LNCaP clone FGC (cell line): ENCODE measurements at regions not wholly inside any gene's neighbourhood (a gene's known extent, or its start where the extent isn't known, plus 50 kb on each side); places are given as distances from the start of the nearest gene placed in this dataset.

ENCODE experiments used
- DNase-seq: peaks from one replicate; pipeline ENCODE4 v3.0.0-alpha.2; 2011; ENCODE audit warnings: low read depth
- H3K4me3 ChIP-seq: 2 replicates; pipeline ENCODE4 v1.5.1; 2011; ENCODE audit warnings: mild to moderate bottlenecking, low read depth, low read length, control low read depth
- CTCF ChIP-seq: IDR thresholded peaks from 2 replicates; pipeline ENCODE4 v1.5.1; 2012; ENCODE audit warnings: mild to moderate bottlenecking; ENCODE audit not compliant: control insufficient read depth, insufficient read depth; ENCODE audit errors: extremely low read depth

GRCh38 chr2:3054066-3054465 lies 323.6 kb downstream of the EIPR1 start:
- no peak for DNase-seq
- H3K4me3 ChIP-seq: no peak overlapping the region
- TF ChIP-seq CTCF: no peak

GRCh38 chr2:3051266-3051665 lies 326.4 kb downstream of the EIPR1 start:
- TF ChIP-seq CTCF: no peak
- no peak overlapping the region for H3K4me3 ChIP-seq
- DNase-seq: no peak

- H3K4me3 ChIP-seq: no peak overlapping the region
- DNase-seq: no peak
- no peak for TF ChIP-seq CTCF
These were observed 331.3 kb downstream of the EIPR1 start for GRCh38 chr2:3046170-3046865.

- H3K4me3 ChIP-seq: no peak overlapping the region
- no peak for TF ChIP-seq CTCF
- DNase-seq: no peak
These were observed 332.2 kb downstream of the EIPR1 start for GRCh38 chr2:3045318-3045921.

GRCh38 chr2:3044587-3045317 lies 332.9 kb downstream of the EIPR1 start:
- H3K4me3 ChIP-seq: no peak overlapping the region
- no peak for TF ChIP-seq CTCF
- DNase-seq: no peak

GRCh38 chr2:3043726-3044125 lies 333.9 kb downstream of the EIPR1 start:
- no peak for TF ChIP-seq CTCF
- DNase-seq: no peak
- H3K4me3 ChIP-seq: no peak overlapping the region
